ENCODE measurements at regions not wholly inside any gene's neighbourhood (a gene's known extent, or its start where the extent isn't known, plus 50 kb on each side); places are given as distances from the start of the nearest gene placed in this dataset.

DNA sequence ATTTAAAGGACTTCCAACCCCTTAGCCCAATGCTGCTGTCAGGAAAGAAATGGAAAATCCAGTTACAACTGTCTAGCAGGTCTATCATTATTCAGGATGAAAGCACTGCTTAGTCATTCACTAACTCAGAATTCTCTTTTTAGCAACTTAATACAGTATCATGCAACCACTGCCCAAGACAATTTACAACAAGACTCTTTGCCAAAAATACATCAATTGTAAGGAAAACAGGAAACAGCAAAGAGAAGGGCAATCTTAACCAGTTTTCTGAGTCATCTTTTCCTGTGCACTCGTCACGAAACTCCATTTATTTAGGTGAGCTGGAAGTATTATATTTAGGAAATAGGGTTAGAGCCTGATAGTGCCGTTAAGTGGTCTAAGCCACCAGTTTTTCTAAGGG, 1197.7 kb upstream of the CITED2 start:
- TF ChIP-seq CTCF (IDR thresholded peaks at IDR 0.05; ENCODE audit: poor library complexity, severe bottlenecking) (no peak), EP300 (conservative IDR thresholded peaks at IDR 0.05; ENCODE audit: poor library complexity, severe bottlenecking) (no peak), MXI1 (conservative IDR thresholded peaks at IDR 0.05; ENCODE audit: poor library complexity, severe bottlenecking) (no peak), EZH2 (IDR thresholded peaks at IDR 0.05; ENCODE audit: borderline replicate concordance, insufficient read depth, low read length, poor library complexity, severe bottlenecking) (no peak), POLR2AphosphoS5 (IDR thresholded peaks at IDR 0.05) (no peak), SMC3 (conservative IDR thresholded peaks at IDR 0.05; ENCODE audit: poor library complexity) (no peak), RAD21 (conservative IDR thresholded peaks at IDR 0.05) (no peak)
- TF ChIP-seq, protein P1, sequence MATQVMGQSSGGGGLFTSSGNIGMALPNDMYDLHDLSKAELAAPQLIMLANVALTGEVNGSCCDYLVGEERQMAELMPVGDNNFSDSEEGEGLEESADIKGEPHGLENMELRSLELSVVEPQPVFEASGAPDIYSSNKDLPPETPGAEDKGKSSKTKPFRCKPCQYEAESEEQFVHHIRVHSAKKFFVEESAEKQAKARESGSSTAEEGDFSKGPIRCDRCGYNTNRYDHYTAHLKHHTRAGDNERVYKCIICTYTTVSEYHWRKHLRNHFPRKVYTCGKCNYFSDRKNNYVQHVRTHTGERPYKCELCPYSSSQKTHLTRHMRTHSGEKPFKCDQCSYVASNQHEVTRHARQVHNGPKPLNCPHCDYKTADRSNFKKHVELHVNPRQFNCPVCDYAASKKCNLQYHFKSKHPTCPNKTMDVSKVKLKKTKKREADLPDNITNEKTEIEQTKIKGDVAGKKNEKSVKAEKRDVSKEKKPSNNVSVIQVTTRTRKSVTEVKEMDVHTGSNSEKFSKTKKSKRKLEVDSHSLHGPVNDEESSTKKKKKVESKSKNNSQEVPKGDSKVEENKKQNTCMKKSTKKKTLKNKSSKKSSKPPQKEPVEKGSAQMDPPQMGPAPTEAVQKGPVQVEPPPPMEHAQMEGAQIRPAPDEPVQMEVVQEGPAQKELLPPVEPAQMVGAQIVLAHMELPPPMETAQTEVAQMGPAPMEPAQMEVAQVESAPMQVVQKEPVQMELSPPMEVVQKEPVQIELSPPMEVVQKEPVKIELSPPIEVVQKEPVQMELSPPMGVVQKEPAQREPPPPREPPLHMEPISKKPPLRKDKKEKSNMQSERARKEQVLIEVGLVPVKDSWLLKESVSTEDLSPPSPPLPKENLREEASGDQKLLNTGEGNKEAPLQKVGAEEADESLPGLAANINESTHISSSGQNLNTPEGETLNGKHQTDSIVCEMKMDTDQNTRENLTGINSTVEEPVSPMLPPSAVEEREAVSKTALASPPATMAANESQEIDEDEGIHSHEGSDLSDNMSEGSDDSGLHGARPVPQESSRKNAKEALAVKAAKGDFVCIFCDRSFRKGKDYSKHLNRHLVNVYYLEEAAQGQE (IDR thresholded peaks at IDR 0.05; ENCODE audit: borderline replicate concordance), result peak; percentile 71

Measured in neural cell (in vitro differentiated cells).